Daoy (cell line): ENCODE measurements at regions not wholly inside any gene's neighbourhood (a gene's known extent, or its start where the extent isn't known, plus 50 kb on each side); places are given as distances from the start of the nearest gene placed in this dataset.
"Not testable (repeated sequence)": the region's sequence is repeated elsewhere in the genome, so short reads cannot be mapped to it uniquely, and the experiment has no call there.

Experiments
- DNase-seq: peaks from one replicate; pipeline ENCODE4 v3.0.0-alpha.2; 2015; ENCODE audit warnings: low read depth

- peak; percentile 45 for DNase-seq
Observed at GRCh38 chr12:5264006-5264405, 167.9 kb upstream of the NTF3 start.

- DNase-seq, result peak; percentile 42
Observed at GRCh38 chr12:5267603-5268423, 164.1 kb upstream of the NTF3 start.

GRCh38 chr12:5268424-5269210 lies 163.3 kb upstream of the NTF3 start:
- no peak for DNase-seq

- no peak for DNase-seq
Observed at GRCh38 chr12:5269846-5270245, 162.1 kb upstream of the NTF3 start.

- no peak for DNase-seq
Observed at GRCh38 chr12:5272018-5272785, 159.7 kb upstream of the NTF3 start.

GRCh38 chr12:5273709-5274108 lies 158.2 kb upstream of the NTF3 start:
- DNase-seq, result no peak

GRCh38 chr12:5276327-5276880 lies 155.5 kb upstream of the NTF3 start:
- DNase-seq, result no peak

GRCh38 chr12:5280086-5280485 lies 151.8 kb upstream of the NTF3 start:
- peak; percentile 70 for DNase-seq

- DNase-seq, result not testable (repeated sequence)
Observed at GRCh38 chr12:5290368-5290767, 141.5 kb upstream of the NTF3 start.

GRCh38 chr12:5292651-5293050 lies 139.3 kb upstream of the NTF3 start:
- DNase-seq, result no peak

GRCh38 chr12:5293773-5294172 lies 138.1 kb upstream of the NTF3 start:
- DNase-seq, result no peak

GRCh38 chr12:5294274-5295070 lies 137.4 kb upstream of the NTF3 start:
- no peak for DNase-seq

- no peak for DNase-seq
Observed at GRCh38 chr12:5295151-5295550, 136.8 kb upstream of the NTF3 start.

- DNase-seq, result no peak
Observed at GRCh38 chr12:5295996-5296395, 135.9 kb upstream of the NTF3 start.

GRCh38 chr12:5301539-5301938 lies 130.4 kb upstream of the NTF3 start:
- no peak for DNase-seq

- DNase-seq, result peak; percentile 17
Observed at GRCh38 chr12:5305425-5305824, 126.5 kb upstream of the NTF3 start.

- no peak for DNase-seq
Observed at GRCh38 chr12:5305886-5306545, 125.9 kb upstream of the NTF3 start.

GRCh38 chr12:5307065-5307464 lies 124.8 kb upstream of the NTF3 start:
- no peak for DNase-seq

- no peak for DNase-seq
Observed at GRCh38 chr12:5308216-5308615, 123.7 kb upstream of the NTF3 start.

- DNase-seq, result no peak
Observed at GRCh38 chr12:5308996-5309395, 122.9 kb upstream of the NTF3 start.

GRCh38 chr12:5309654-5310053 lies 122.3 kb upstream of the NTF3 start:
- no peak for DNase-seq
